ENCODE measurements at regions not wholly inside any gene's neighbourhood (a gene's known extent, or its start where the extent isn't known, plus 50 kb on each side); places are given as distances from the start of the nearest gene placed in this dataset.

- TF ChIP-seq PHF21A (IDR thresholded peaks at IDR 0.05; ENCODE audit: borderline replicate concordance, low read depth) (no peak), KAT2B (IDR thresholded peaks at IDR 0.05; ENCODE audit: low read depth, low read length) (no peak), EWSR1 (IDR thresholded peaks at IDR 0.05; ENCODE audit: borderline replicate concordance, low read depth, partially characterized antibody) (no peak), HEY1 (CRISPR knock-in tag; IDR thresholded peaks at IDR 0.05; ENCODE audit: borderline replicate concordance) (no peak), ZC3H11A (IDR thresholded peaks at IDR 0.05; ENCODE audit: low read depth, low read length) (no peak), SMARCE1 (IDR thresholded peaks at IDR 0.05) (no peak), KDM5B (IDR thresholded peaks at IDR 0.05; ENCODE audit: insufficient replicate concordance, low read depth, low read length) (no peak), TARDBP (IDR thresholded peaks at IDR 0.05) (no peak), RFX5 (IDR thresholded peaks at IDR 0.05; ENCODE audit: low read depth, low read length) (no peak), PHB (CRISPR knock-in tag; IDR thresholded peaks at IDR 0.05) (no peak), MBD2 (IDR thresholded peaks at IDR 0.05; ENCODE audit: borderline replicate concordance, low read depth) (no peak), HDGF (IDR thresholded peaks at IDR 0.05) (no peak), ZBTB11 (CRISPR knock-in tag; IDR thresholded peaks at IDR 0.05) (no peak), BCOR (IDR thresholded peaks at IDR 0.05) (no peak), SRSF1 (IDR thresholded peaks at IDR 0.05; ENCODE audit: low read depth, low read length) (no peak), ARID3B (CRISPR knock-in tag; IDR thresholded peaks at IDR 0.05; ENCODE audit: borderline replicate concordance) (no peak), ZNF239 (CRISPR knock-in tag; IDR thresholded peaks at IDR 0.05) (no peak), ZSCAN29 (IDR thresholded peaks at IDR 0.05) (no peak)
- TF ChIP-seq, protein P1, sequence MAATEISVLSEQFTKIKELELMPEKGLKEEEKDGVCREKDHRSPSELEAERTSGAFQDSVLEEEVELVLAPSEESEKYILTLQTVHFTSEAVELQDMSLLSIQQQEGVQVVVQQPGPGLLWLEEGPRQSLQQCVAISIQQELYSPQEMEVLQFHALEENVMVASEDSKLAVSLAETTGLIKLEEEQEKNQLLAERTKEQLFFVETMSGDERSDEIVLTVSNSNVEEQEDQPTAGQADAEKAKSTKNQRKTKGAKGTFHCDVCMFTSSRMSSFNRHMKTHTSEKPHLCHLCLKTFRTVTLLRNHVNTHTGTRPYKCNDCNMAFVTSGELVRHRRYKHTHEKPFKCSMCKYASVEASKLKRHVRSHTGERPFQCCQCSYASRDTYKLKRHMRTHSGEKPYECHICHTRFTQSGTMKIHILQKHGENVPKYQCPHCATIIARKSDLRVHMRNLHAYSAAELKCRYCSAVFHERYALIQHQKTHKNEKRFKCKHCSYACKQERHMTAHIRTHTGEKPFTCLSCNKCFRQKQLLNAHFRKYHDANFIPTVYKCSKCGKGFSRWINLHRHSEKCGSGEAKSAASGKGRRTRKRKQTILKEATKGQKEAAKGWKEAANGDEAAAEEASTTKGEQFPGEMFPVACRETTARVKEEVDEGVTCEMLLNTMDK (IDR thresholded peaks at IDR 0.05; ENCODE audit: borderline replicate concordance, insufficient read depth, low read depth, low read length, poor library complexity, severe bottlenecking): no peak
- ATAC-seq (no peak), FAIRE-seq (no peak), DNase-seq (ENCODE audit: extremely low read depth in 1 of 4, low spot score in 3 of 4) (no peak)
- WGBS (ENCODE audit: insufficient coverage, low coverage, missing lambda C conversion rate): 0% methylated on average over 2 of the region's 2 CpGs
- in situ Hi-C loops (cut with MboI): no loop called here
- Histone ChIP-seq H2AFZ (ENCODE audit: low read depth, low read length) (no peak overlapping the region), H3K4me2 (ENCODE audit: insufficient read depth, low read length) (no peak overlapping the region), H3K27me3 (ENCODE audit: control insufficient read depth in 2 of 2, insufficient read depth in 2 of 2, low read length in 2 of 2) (peaks cover 0 to 9% of the 10 kb centered on the region in 2 experiments; a peak in 3 of 5 replicates), H3K4me1 (replicated peaks in 1 of 2; ENCODE audit: control insufficient read depth in 2 of 2, insufficient read depth in 2 of 2, low read length in 2 of 2) (no peaks in the 10 kb centered on the region), H3K9me1 (ENCODE audit: control insufficient read depth, insufficient read depth, low read length) (no peaks in the 10 kb centered on the region), H3K9me3 (replicated peaks; ENCODE audit: control insufficient read depth, insufficient read depth, low read depth, low read length) (no peaks in the 10 kb centered on the region), H4K20me1 (replicated peaks; ENCODE audit: control insufficient read depth, insufficient read depth, low read length) (no peaks in the 10 kb centered on the region), H3K9ac (ENCODE audit: insufficient read depth in 1 of 2, low read depth in 2 of 2, low read length in 2 of 2) (no peak overlapping the region), H3K36me3 (ENCODE audit: control insufficient read depth, insufficient read depth, low read length) (no peaks in the 10 kb centered on the region), H3K27ac (ENCODE audit: extremely low read depth, low read depth, low read length) (no peak overlapping the region), H3K79me2 (ENCODE audit: control insufficient read depth, insufficient read depth, low read length) (no peaks in the 10 kb centered on the region), H3K4me3 (no peak overlapping the region)
- POLR2A ChIA-PET: no interaction called here
- intact Hi-C loops (cut with micrococcal nuclease): no loop called here
- CTCF ChIA-PET (ENCODE audit: low intra/inter-chr PET ratio): no interaction called here
- BruUV-seq (replicated peaks): no TSS peak
These were observed 84.8 kb upstream of the ATP1A1 start for GRCh38 chr1:116288201-116288598.

Data from K562 (cell line).